Right lung (tissue), 2 donors: ENCODE measurements at regions not wholly inside any gene's neighbourhood (a gene's known extent, or its start where the extent isn't known, plus 50 kb on each side); places are given as distances from the start of the nearest gene placed in this dataset.
A peak's percentile ranks its signal among the peaks of the same experiment; 100 is the strongest.

Experiments used
- DNase-seq, 2 donors: peaks; one replicate each; pipeline ENCODE4 v3.0.0-alpha.2; 2013

DNA sequence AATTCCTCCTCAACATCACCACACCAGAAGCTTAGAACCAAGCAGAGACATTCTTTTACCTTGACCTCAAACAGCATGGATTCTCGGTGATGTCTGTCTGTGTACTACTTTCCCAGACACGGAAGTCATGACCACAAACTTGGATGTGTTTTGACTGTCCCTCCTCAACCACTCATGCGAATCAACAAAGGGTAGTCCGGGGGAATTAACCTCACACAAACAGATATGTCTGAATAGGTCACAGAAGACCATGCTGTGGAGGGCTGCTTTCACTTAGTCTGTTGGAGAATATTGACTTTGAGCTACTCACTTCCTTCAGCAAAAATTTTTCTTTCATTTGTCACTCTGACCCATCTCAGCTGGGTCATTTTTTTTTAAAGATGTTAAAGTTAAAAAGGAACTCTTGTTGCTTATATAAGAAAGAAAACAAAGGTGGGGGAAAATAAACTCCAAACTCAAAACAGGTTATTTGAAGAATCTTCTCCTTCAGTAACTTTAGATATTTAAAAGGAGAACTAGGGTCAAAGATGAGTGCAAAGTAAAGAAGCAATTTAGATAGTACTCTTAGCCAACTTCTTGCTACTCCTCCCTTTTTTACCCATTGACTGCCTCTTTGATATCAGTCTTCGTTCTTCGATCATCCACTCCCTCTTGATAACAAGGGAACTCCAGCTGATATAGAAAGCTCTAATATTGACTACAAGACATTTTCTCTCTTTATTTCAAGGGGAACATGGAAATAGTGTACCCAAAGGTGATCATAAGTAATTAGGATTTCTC, 343.4 kb upstream of the CDH6 start:
- no peak for DNase-seq

DNA sequence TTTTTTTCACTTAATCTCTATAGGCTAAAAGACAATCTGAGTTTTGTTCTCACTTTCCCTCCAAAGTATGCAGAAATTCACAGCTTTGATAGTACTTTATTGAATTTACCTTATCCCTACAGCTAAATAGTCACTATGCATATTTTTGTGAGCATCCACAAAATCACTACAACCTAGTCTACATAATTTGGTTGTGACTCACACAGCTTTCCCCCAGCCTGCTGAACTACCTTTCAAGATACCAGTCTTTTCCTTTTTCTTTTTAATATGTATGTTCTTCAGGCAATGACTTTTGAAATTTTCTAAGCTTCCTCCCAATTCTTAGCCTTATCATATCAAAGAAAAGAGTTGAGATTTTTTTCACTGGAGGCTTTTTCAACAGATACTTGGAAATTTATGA, 347.3 kb upstream of the CDH6 start:
- DNase-seq, result no peak

DNA sequence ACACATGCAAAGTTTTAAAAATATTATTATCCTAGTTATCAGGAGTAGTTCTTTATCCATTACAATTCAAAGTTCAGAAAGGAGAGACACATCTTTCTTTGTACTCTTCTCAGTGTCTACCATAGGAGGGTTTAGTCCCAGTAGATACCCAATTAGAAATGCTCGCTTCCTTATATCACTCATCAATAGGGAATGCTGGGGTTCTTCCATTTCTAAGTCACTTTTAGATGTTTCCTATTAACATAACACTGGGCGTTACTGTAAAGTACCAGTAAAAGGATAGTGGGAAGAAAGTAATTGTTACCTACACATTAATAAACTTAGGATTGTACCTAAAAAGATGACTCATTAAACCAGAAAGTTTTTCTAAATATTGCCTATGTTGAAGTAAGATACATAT, 348.3 kb upstream of the CDH6 start:
- no peak for DNase-seq

DNA sequence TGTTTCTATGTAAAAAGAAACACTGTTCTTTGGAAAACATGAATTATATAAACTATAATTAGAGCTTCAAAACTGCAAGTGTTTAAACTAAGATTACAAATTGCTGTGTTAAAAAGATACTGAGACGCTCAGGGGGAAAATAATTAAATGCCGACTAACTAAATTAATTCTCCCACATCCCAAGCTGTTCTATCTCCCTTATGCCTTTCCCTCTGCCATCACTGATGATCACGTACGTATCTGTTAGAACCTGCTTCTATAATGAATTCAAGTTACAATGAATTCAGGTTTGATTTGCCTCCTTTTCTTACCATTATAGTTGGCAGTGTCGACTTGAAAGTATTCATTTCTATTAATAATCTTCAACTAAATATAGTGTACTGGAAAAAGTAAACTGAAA, 349.9 kb upstream of the CDH6 start:
- DNase-seq, result no peak

DNA sequence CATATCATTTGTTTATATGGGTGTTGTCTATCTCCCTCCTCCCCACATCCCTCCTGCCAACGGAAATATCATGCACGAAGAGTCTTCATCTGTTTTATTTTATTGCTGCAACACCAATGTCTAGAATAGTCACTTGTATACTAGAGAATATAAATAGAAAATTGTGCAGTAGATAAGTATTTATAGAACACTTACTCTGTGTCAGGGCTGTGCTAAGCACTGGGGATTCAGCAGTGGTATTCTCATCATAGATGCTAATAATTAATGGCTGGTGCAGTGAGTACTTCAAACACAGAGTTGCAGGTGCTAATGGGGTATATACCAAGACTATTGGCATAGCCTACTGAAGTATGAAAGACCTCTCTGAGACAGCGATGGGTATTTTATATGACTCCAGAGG, 353.5 kb upstream of the CDH6 start:
- DNase-seq, result no peak

DNA sequence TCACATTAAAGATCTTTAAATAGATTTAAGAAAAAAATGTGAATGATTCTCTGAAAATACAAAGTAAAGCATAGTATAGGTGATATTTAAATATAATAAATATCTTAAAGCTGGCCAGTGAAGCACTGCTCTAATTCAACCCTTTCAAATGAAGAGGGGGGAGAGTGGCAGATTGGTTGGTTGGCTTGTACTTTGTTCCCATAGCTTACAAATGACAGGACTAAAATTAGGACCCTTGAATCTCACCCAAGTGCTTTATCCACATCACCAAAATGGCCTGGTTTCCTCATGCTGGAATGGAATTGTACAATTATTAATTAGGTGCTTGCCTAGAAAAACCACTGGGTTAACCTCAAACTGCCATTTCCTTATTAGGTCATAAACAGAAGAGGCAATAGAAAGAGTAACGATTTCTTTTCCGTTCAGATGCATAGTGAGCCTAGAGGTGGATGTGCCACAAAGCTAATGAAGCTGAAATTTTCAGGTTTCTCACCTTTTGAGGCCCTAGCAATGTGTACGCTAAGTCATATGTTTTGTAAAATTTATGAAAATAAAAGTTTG, 354.5 kb upstream of the CDH6 start:
- DNase-seq, result peak; percentile 28 to 33

DNA sequence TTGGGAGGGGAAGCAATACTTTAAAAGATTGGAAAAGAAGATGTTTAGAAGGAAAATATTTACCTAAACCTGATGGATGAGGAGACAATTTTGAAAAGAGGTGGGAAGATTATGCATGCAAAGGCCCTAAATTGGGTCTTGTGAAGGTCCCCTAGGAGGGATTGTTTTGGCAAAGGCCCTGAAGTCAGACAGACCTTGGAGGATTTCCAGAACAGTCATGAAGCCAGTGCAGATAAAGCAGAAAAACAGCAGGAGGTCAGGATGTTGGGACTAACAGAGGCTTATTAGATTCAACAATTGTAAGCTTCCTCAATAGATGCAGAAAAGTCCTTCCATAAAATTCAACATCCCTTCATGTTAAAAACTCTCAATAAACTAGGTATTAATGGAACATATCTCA, 361.0 kb upstream of the CDH6 start:
- peak in 1 of 2 donors; percentile 9 for DNase-seq

DNA sequence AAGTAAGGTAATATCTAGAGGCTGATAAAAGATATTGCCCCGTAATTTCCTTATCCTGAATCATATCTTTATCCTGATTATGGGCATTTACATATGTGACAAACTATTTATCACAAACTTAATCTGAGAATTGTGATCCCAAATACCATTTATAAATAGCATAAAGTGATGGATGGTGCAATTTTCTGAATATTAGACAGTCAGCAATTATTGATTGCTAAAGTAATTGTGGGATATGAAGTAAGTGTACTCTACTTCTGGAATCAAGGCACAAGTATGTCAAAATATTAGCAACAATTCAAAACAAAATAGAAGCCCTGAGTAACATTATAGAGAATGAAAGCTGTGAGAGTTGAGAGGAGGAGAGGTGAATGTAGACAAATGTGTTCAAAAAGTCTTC, 361.9 kb upstream of the CDH6 start:
- no peak for DNase-seq

DNA sequence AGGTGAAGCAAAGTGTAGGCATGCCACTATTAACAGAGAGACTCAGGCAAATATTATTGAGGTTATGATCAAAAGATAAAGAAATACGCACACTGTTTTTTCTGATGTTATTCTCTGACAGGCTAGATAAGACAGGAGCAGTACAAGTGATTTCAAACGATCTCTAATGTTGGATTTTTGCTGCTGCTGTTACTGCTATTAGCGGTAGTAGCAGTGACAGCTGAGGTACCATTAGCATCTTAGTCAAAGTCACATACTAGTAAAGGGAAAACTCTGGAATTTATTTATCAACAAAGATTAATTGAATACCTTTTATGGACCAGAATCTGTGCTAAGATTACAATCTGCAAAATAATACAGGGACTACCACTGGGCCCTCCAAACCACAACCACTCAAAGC, 362.4 kb upstream of the CDH6 start:
- DNase-seq, result no peak

DNA sequence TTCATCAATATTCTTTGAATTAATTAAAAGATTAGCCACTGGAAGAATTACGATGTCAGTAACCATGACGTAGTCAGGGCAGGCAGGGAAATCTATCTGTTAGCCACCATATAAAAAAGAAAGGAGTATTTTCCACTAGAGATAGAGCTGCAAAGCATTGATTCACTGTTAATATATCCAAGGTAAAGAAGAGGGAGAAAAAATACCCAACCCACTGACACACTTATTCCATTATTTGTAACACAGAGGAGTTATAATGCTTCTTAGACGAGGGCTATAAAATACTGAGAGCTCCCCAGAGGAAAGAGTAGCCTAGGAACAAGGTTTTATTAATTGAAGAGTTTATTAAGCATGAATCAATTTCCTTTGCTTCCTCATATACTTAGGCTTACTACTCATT, 382.2 kb upstream of the CDH6 start:
- DNase-seq, result no peak

DNA sequence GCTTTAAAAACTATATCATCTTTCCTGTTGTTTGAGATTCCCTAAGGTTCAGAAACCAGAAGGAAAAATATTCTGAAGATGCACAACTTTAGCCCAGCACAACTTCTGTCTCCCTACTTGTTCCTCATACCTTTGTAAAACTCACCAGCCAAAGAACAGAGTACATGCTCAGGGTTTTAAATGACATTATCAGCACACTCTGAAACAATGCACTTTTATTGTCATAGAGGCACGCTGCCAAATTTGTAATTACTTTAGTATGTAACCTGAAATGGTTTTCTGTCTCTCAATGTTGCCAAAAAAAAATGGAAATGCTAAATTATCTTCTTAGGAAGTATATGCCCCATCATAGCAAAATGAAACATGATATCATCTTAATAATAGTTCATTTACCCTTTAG, 383.6 kb upstream of the CDH6 start:
- no peak for DNase-seq

DNA sequence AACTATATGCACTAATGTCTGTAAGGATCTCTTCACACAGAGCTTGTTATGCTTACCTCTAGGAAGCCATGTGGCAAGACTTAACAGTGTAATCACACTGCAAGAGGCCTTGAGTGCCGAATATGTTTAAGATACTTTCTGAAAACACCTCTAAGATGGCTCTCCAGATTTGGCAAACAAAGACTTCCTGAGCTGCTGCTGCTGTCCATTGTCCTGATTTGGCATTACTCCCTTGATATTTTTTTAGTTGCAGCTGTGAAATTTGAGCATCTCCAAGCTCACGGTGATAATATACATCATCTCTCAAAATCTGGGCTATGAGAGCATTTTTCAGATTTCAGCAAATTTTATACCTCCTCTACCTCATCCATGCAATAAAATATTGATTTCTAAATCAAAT, 384.5 kb upstream of the CDH6 start:
- DNase-seq, result no peak

DNA sequence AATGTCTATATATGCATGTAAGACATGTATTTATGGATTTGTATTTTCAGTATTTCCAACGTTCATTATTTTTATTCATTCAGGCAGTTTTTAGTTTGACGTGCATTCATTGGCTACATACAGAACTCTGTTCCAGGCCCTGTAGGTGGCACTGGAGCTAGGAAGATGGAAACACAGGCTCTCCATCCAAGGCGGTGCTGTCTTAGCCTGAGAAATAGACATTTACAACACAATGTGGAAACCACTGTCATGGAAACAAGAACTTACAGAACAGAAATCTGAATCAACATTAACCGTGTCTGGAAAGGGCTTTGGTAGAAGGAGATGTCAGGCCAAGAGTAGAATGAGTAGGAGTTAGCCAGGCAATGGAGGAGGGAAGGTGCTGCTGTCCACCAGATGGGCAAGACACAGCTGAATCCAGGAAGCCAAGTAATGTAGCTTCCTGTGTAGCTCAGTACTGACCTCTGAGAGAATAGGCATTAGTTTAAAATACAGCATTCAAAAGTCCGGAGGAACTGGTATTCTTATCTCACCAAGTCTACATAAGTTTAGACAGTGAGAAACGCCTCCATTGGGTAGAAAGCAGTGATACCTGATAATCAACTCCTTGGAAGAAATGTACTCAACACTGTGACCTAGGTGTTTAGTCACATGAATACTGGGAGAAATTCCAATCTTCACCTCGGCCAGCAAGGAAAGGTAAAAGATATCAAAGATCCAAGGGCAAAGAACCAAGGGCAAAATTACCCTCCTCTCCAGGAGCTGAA, 388.6 kb upstream of the CDH6 start:
- peak in 1 of 2 donors; percentile 19 for DNase-seq

DNA sequence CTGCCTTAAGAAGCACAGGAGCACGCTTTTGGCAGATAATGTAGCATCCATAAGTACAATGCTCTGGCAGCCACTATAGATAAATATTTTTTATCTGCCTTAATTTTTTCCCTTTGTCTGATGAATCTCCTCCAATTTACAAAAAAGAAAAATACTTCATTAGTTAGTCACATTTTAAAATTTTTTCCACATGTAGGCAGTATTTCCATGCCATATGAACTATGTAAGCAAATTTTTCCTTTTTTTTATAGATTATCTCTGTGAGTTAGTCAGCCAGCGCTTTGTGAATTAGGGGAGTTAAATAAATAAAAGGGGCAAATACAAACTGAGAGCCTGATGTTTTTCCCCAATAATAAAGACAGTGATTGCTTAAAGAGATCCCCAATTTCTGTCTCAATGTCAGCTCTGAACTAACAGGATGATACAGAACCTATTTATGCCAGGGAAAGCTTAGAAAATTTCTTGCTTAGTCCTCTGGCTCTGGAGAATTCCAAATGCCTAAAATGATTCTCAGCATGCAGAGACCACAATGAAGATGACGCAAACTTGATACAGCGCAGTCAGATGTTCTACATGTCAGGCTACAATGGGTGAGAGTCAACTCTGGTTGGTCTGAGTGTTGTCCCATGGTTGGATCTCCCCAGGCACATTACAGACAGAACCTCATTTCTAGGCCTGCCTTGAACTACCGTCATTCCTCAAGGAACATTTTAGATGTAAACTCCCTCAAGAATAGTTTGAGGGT, 390.4 kb upstream of the CDH6 start:
- no peak for DNase-seq

DNA sequence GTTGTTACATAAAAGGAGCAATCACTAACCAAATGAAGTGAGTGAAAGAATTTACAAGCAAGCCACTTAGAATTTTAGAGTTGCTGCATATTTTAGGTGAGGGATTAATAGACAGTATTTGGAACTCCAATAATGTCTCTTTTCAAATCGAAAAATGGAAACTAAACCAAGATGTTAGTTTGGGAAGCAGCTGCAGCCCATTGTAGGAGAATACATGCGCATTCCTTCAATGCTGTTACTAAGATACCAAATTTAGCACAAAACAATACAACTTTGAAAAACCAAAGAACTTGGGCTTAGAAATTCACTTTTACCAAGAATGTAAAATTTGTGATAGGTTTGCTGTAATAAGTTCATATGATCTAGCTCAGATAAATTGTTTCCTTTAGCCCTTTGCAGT, 411.8 kb upstream of the CDH6 start:
- no peak for DNase-seq

DNA sequence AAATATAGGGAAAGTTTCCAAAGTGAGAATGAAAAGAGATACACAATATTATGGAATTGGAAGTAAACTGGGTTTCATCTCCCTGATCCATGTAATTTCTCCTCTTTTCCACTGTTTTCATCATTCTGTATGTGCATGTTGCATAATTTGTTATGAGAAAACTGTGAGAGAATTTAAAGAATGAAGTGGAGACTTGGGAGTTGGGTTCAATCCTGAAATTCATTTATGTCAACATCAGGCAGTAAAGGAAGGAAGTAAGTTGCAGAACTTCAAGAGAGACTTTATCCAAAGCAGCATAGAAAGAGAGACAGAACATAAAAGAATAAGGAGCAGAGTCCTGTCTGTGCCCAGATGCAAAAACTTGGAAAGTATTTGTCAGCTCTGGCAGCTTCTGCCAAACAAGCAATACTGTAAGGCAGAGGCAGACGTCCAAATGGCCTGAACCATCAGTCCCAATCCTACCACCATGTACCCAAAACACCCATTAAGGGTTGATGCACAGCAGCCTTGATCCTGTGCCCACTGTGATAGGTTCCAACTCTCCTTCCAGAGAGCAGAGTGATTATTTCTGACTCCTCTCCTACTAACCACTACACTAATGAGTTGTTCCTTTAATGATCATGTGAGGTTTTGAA, 425.3 kb upstream of the CDH6 start:
- DNase-seq, result no peak

DNA sequence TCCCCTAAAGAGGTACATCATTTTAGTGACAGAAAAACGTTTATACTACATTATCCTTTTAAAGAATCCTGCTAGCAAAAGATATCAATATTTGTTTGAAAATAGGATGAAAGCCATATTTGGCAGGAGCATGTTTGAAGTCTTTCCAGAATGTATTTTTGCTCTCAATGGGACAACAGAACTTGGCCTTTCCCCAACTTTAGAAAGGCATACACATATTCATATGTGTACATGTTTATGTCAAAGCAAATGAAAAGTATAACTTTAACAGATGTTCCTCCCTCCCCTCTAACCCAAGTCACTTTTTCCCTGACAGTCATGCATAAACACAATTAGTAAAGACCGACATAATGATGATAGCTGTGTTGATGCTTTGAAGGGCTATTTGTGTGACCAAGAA, 427.8 kb upstream of the CDH6 start:
- peak; percentile 46 to 56 for DNase-seq

DNA sequence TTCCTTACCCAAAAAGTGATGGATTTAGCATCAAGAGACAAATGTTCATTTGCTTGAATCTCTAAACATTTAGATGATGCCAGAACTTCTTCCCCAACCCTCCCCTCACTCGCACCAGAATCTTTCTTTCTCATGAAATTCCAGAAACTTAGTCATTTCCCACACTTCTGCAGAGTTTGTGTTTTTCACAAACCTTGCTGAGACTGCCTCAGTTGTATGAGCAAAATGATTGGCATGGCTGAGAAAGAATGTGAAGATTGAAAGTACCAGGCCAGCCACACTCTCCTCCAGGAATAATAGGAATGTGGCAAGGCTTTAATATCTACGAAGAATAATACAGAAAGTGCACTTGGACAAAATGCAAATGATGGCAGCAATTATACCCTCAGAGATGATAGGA, 428.3 kb upstream of the CDH6 start:
- DNase-seq, result no peak

DNA sequence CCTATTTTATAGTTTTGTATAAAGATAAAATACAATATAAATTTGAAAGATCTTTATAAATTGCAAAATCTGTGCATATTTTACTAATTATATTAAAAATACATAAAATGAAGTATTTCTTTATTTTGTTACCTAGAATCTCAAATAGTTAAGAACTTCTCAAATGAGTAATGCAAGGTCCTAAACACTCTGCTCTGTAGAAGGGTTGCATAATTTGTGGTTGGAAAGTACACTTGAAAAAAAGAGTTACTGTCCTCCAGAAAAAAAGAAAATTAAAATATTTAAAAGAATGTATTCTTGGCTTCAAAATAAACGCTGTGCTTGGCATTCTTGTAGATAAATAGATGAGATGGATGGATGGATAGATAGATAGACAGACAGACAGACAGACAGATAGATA, 428.8 kb upstream of the CDH6 start:
- DNase-seq, result no peak

DNA sequence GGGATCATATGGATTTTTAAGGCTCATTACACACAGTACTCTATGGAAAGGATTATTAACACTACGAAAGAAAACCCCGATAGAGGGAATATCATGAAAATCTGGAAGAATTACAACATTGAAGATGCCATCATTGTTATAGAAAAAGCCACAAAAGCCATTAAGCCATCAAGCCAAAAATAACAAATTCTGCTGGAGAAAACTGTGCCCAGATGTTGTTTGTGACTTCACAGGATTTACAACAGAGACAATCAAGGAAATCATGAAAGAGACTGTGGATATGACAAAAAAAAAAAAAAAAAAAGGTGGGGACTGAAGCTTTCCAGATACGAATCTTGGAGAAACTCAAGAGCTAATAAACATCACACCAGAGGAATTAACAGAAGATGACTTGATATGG, 433.8 kb upstream of the CDH6 start:
- peak in 1 of 2 donors; percentile 13 for DNase-seq

DNA sequence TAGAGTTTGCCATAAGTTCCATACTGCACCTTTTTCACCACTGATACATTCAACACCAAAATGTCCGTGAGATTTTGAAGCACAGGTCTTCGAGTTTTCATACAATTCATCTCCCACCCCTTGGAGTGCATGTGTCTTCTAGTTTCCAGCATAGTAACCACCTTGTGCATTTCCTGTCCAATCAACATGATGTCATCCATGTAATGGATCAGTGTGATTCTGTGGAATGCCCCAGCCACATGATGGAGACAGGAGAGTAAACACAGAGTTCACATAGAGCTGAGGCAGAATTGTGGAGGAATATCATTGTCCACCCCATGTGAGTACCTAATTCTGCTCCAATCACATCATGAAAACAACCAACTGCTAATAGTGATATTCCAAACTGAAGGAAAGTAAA, 441.5 kb upstream of the CDH6 start:
- DNase-seq, result no peak

DNA sequence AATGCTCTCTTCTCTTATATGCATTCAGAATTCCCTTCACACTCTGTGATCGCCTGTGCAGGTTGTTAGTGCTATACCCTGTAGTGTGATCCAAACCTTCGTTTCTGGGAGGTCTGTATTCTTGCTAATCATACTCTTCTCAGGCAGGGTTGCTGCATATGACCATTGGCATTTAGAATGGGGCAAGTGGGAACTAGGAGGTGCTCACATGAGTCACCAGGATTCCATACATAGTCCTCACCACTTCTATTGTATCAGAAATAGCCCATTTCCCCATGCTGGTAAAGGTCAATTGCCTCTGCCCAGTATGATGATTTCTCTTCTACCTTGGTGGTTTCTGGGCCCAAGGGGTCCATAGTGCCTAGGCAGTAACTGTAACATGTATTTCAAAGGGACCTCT, 443.5 kb upstream of the CDH6 start:
- DNase-seq, result no peak
